ENCODE measurements at regions not wholly inside any gene's neighbourhood (a gene's known extent, or its start where the extent isn't known, plus 50 kb on each side); places are given as distances from the start of the nearest gene placed in this dataset.
"Not testable (repeated sequence)": the region's sequence is repeated elsewhere in the genome, so short reads cannot be mapped to it uniquely, and the experiment has no call there.

GRCh38 chr13:44306371-44307192 is 67.0 kb upstream of the SERP2 start:
- peak; percentile 78 for DNase-seq (ENCODE audit: low read depth)

GRCh38 chr13:44307255-44307654 is 66.4 kb upstream of the SERP2 start:
- DNase-seq (ENCODE audit: low read depth), result no peak

GRCh38 chr13:44307844-44308243 is 65.8 kb upstream of the SERP2 start:
- no peak for DNase-seq (ENCODE audit: low read depth)

- DNase-seq (ENCODE audit: low read depth), result no peak
Observed at GRCh38 chr13:44308352-44308751, 65.3 kb upstream of the SERP2 start.

- peak; percentile 19 for DNase-seq (ENCODE audit: low read depth)
Observed at GRCh38 chr13:44309794-44310757, 63.5 kb upstream of the SERP2 start.

GRCh38 chr13:44311011-44311780 is 62.4 kb upstream of the SERP2 start:
- peak; percentile 77 for DNase-seq (ENCODE audit: low read depth)

GRCh38 chr13:44312131-44312530 is 61.5 kb upstream of the SERP2 start:
- no peak for DNase-seq (ENCODE audit: low read depth)

GRCh38 chr13:44312834-44313551 is 60.6 kb upstream of the SERP2 start:
- DNase-seq (ENCODE audit: low read depth), result peak; percentile 65

- peak; percentile 35 for DNase-seq (ENCODE audit: low read depth)
Observed at GRCh38 chr13:44313674-44314073, 60.0 kb upstream of the SERP2 start.

- not testable (repeated sequence) for DNase-seq (ENCODE audit: low read depth)
Observed at GRCh38 chr13:44314160-44314559, 59.5 kb upstream of the SERP2 start.

- peak; percentile 65 for DNase-seq (ENCODE audit: low read depth)
Observed at GRCh38 chr13:44317752-44318151, 55.9 kb upstream of the SERP2 start.

GRCh38 chr13:44318161-44318560 is 55.5 kb upstream of the SERP2 start:
- DNase-seq (ENCODE audit: low read depth), result peak; percentile 50

GRCh38 chr13:44320611-44321010 is 53.0 kb upstream of the SERP2 start:
- DNase-seq (ENCODE audit: low read depth), result no peak

GRCh38 chr13:44321961-44322360 is 51.7 kb upstream of the SERP2 start:
- DNase-seq (ENCODE audit: low read depth), result no peak

- DNase-seq (ENCODE audit: low read depth), result no peak
Observed at GRCh38 chr13:44322928-44323327, 50.7 kb upstream of the SERP2 start.

GRCh38 chr13:44323754-44324153 is 49.9 kb upstream of the SERP2 start:
- no peak for DNase-seq (ENCODE audit: low read depth)

Measured in fibroblast of gingiva (primary cell).